Thyroid gland (tissue), 4 donors: ENCODE measurements at regions not wholly inside any gene's neighbourhood (a gene's known extent, or its start where the extent isn't known, plus 50 kb on each side); places are given as distances from the start of the nearest gene placed in this dataset.

Experiments
- POLR2A ChIP-seq, 2 donors: fragments of 450-650 bp; IDR thresholded peaks; one replicate each; pipeline ENCODE4 v1.6.1; 2017; ENCODE audit warnings: antibody characterized with exemption in 2 of 2, mild to moderate bottlenecking in 2 of 2, moderate library complexity in 1 of 2
- TF ChIP-seq, protein P1 (sequence below), 6 experiments: fragments of 200-600 bp in 3 of 6; fragments of 450-650 bp in 3 of 6; sonication (generic) in 3 of 6; IDR thresholded peaks; one replicate each; pipeline ENCODE4 v1.5.1; 2016 to 2019; ENCODE audit warnings: antibody characterized with exemption in 6 of 6, mild to moderate bottlenecking in 2 of 6, inconsistent platforms in 1 of 6, moderate library complexity in 1 of 6

DNA sequence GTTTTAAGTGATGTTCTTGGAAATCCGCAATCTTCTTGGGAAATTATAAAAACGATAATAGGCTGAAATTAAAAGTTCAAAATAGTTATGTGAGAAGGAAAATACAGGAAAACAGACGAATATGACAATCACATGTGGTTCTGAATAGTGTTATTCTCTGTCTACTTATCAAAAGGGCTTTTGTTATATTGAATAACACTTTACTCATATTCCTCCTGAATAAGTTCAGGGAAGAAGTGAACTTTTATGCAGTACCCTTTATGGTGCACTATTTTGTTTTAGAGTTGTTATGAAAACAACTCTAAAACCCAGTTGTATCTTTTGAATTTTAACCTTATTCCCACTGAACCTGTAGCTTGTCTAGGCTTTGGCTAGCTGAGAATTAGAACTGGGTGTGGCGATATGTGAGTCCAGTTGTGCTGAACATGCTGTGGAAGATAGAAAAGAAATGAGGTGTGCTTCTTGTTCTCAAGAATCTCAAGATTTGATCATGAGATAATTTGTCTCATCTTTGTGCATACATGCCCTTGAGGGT lies 384.4 kb downstream of the LMO7 start:
- TF ChIP-seq POLR2A (IDR thresholded peaks at IDR 0.05): no peak
- TF ChIP-seq, protein P1, sequence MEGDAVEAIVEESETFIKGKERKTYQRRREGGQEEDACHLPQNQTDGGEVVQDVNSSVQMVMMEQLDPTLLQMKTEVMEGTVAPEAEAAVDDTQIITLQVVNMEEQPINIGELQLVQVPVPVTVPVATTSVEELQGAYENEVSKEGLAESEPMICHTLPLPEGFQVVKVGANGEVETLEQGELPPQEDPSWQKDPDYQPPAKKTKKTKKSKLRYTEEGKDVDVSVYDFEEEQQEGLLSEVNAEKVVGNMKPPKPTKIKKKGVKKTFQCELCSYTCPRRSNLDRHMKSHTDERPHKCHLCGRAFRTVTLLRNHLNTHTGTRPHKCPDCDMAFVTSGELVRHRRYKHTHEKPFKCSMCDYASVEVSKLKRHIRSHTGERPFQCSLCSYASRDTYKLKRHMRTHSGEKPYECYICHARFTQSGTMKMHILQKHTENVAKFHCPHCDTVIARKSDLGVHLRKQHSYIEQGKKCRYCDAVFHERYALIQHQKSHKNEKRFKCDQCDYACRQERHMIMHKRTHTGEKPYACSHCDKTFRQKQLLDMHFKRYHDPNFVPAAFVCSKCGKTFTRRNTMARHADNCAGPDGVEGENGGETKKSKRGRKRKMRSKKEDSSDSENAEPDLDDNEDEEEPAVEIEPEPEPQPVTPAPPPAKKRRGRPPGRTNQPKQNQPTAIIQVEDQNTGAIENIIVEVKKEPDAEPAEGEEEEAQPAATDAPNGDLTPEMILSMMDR (IDR thresholded peaks at IDR 0.05): no peak
